ENCODE measurements at regions not wholly inside any gene's neighbourhood (a gene's known extent, or its start where the extent isn't known, plus 50 kb on each side); places are given as distances from the start of the nearest gene placed in this dataset.

DNA sequence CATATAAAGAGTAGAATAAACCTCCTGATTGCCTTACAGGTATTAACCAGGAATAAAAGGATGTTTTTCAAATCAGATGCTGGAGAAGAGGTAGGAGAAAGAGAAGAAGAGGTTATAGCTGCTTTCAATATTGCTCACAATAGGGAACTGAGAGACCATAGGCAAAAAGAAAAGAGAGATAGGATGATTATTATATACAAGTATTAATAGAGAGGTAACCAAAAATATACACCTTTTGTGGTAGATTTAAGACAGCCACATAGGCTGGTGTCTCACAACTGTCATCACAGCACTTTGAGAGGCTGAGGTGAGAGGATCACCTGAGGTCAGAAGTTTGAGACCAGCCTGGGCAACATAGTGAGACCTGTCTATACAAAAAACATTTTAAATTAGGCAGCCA lies 119.7 kb downstream of the PSMG1 start:
- DNase-seq (ENCODE audit: low spot score) = no peak
- TF ChIP-seq, protein P1, sequence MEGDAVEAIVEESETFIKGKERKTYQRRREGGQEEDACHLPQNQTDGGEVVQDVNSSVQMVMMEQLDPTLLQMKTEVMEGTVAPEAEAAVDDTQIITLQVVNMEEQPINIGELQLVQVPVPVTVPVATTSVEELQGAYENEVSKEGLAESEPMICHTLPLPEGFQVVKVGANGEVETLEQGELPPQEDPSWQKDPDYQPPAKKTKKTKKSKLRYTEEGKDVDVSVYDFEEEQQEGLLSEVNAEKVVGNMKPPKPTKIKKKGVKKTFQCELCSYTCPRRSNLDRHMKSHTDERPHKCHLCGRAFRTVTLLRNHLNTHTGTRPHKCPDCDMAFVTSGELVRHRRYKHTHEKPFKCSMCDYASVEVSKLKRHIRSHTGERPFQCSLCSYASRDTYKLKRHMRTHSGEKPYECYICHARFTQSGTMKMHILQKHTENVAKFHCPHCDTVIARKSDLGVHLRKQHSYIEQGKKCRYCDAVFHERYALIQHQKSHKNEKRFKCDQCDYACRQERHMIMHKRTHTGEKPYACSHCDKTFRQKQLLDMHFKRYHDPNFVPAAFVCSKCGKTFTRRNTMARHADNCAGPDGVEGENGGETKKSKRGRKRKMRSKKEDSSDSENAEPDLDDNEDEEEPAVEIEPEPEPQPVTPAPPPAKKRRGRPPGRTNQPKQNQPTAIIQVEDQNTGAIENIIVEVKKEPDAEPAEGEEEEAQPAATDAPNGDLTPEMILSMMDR (IDR thresholded peaks at IDR 0.05; ENCODE audit: extremely low read depth, missing control alignments) = no peak

DNA sequence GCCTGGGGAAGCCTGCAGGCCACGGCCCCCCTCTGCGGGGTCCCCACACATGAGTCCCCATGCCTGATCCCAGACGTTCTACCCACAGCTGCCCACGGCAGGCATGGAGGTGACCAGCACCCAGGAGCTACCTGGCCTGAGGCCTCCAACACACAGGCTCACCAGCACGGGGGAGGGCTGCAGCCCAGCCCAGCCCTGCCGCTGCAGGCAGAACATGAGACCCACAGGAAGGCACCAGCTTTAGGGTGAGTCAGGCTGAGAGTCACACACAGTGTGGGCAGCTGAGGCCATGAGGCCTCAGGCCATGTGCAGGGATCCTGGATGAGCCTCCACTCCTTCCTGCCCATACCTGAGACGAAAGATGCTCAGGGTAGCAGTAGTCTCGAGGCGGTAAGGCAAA lies 121.1 kb downstream of the PSMG1 start:
- TF ChIP-seq, protein P1 (IDR thresholded peaks at IDR 0.05; ENCODE audit: extremely low read depth, missing control alignments) = no peak
- no peak for DNase-seq (ENCODE audit: low spot score)

DNA sequence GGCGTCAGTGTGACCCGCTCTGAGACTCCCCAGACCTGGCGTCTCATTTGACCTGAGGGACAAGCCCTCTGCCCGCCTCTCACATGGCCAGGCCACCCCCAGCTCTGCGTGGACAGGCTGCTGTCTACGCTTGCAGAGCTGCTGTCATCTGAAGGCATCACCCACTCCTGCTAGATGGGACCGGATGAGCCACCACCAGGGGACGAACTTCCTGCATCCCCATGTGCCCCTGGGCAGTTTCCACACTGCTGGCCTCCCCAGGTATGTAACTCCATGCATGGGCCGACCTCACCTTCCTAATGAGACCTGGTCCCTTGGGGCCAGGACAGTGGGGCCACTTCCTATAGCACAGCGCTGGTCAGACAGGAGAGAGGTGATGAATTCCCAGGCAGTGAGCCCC lies 121.5 kb downstream of the PSMG1 start:
- DNase-seq (ENCODE audit: low spot score) = no peak
- TF ChIP-seq, protein P1 (IDR thresholded peaks at IDR 0.05; ENCODE audit: extremely low read depth, missing control alignments) = no peak

DNA sequence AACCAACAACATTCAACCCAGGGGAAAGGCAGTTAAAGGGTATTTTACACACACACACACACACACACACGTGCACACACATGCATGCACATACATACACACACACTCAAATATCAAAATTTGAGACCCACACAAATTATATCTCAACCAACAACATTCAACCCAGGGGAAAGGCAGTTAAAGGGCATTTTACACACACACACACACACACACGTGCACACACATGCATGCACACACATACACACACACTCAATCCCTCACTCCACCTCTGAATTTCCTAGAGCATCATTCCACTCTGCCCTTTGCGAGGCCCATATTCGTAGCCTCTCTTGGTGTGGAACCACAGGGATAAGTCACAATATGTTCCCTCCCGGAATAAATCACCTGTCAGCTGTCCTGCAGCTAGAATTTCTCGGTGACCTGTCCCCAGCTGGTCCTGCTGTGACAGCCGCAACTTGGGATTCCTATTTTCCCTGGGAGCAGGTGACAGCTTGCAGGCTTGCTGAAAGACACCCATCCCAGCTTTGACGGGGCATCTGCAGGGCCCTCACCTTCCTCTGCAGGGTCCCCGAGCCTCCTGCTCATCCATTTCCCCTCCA lies 122.7 kb downstream of the PSMG1 start:
- no peak for DNase-seq (ENCODE audit: low spot score)

DNA sequence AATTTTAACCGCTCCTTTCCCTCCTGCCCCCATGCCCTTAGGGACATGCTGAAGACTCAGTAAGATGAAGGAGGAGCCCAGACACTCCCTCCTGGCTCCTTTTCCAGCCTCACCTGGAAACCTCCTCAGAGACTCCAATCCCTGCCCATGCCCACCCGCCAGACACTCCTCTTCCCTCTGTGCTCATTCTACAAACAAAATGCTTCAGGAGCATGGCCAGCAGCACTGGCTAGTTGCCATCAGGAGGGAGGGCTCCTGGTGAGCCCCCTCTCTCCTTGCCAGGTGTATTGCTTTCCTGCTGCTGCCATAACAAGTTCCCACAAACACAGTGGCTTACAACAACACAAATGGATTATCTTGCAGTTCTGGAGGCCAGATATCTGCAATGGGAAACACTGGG lies 126.1 kb downstream of the PSMG1 start:
- TF ChIP-seq, protein P1 (IDR thresholded peaks at IDR 0.05; ENCODE audit: extremely low read depth, missing control alignments) = no peak
- DNase-seq (ENCODE audit: low spot score) = no peak

More for the DNA sequence above, 122.7 kb downstream of the PSMG1 start:
- TF ChIP-seq, protein P1 (IDR thresholded peaks at IDR 0.05; ENCODE audit: extremely low read depth, missing control alignments) = no peak

DNA sequence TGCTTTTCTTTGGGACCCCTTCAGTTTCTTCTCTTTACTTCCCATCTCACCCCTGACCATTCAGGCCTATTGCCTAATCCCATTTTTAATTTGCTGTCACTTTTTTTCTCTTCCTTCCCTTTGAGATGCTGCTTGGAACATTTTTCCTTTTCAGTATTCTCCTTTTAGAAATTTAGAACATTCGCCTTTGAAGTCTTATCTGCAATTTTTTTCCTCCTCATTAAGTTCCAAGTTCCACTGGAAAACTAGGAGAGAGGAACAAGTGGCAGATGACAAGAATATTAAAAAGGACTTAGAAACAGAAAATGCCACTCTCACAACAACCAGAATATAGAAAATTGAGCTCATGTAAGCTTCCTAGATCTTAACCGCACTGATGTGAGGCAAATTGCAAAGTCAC lies 126.6 kb downstream of the PSMG1 start:
- DNase-seq (ENCODE audit: low spot score) = no peak
- TF ChIP-seq, protein P1 (IDR thresholded peaks at IDR 0.05; ENCODE audit: extremely low read depth, missing control alignments) = no peak

DNA sequence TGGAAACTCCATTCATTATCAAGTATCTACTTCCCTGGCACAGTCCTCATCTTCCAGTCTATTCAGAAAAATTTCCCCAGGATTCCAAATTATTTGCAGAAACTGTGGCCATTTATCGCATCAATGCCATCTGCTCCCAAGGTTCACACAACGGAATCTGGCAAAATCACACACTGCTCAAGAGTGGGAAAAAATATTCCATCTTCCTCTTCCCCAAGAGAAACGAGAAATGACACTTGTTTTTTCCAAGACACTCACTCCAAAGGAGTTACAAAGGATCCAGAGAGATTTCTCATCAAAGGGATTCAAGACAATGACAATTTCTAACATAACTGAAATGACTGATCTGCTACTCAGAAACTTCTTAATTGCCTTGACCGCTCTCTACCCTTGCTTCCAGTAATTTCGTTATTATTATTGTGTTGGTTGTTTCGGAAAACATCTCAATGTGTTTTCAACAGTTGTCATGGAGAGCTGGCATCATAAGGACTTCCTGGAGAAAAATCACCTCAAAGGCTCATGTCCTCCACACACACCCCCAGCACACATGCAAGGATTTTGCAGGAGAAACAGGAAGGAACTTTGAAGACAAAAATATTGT lies 128.0 kb downstream of the PSMG1 start:
- no peak for DNase-seq (ENCODE audit: low spot score)
- TF ChIP-seq, protein P1 (IDR thresholded peaks at IDR 0.05; ENCODE audit: extremely low read depth, missing control alignments) = no peak
